ENCODE measurements at regions not wholly inside any gene's neighbourhood (a gene's known extent, or its start where the extent isn't known, plus 50 kb on each side); places are given as distances from the start of the nearest gene placed in this dataset.

GRCh38 chr12:73421832-73422231 is 1115.8 kb upstream of the ATXN7L3B start:
- no peaks in the 10 kb centered on the region for H3K79me2 ChIP-seq (ENCODE audit: insufficient read depth, low read length)
- no peak overlapping the region for H3K27ac ChIP-seq (ENCODE audit: low read depth, low read length)
- H3K27me3 ChIP-seq (ENCODE audit: insufficient read depth, low read length): no peaks in the 10 kb centered on the region
- H3K4me1 ChIP-seq (ENCODE audit: insufficient read depth, low read length): no peaks in the 10 kb centered on the region
- no peak for DNase-seq (ENCODE audit: insufficient read length, low spot score, missing footprints)
- H3K36me3 ChIP-seq (ENCODE audit: insufficient read depth, low read length): no peaks in the 10 kb centered on the region
- H2AFZ ChIP-seq (ENCODE audit: low read length): peak overlapping the region; percentile 31
- no peak overlapping the region for H3K4me3 ChIP-seq (ENCODE audit: insufficient read depth, low read length)
- no peak overlapping the region for H3K4me2 ChIP-seq (ENCODE audit: insufficient read depth, low read length)
- peaks cover 5% of the 10 kb centered on the region for H3K9me3 ChIP-seq (ENCODE audit: low read depth, low read length)
- no peak for TF ChIP-seq CTCF (IDR thresholded peaks at IDR 0.05; ENCODE audit: extremely low read depth, low read depth, low read length)
- no peaks in the 10 kb centered on the region for H4K20me1 ChIP-seq (ENCODE audit: insufficient read depth, low read length)

- Histone ChIP-seq H3K79me2 (ENCODE audit: insufficient read depth, low read length) (no peaks in the 10 kb centered on the region), H2AFZ (ENCODE audit: low read length) (no peak overlapping the region), H3K4me3 (ENCODE audit: insufficient read depth, low read length) (no peak overlapping the region)
These were observed 1113.2 kb upstream of the ATXN7L3B start for GRCh38 chr12:73424484-73424883.

GRCh38 chr12:73445658-73446324 is 1091.8 kb upstream of the ATXN7L3B start:
- no peak overlapping the region for H3K27ac ChIP-seq (ENCODE audit: low read depth, low read length)
- DNase-seq (ENCODE audit: insufficient read length, low spot score, missing footprints): no peak
- H3K4me1 ChIP-seq (ENCODE audit: insufficient read depth, low read length): no peaks in the 10 kb centered on the region
- no peak overlapping the region for H3K4me3 ChIP-seq (ENCODE audit: insufficient read depth, low read length)
- H3K9me3 ChIP-seq (ENCODE audit: low read depth, low read length): peaks cover 2% of the 10 kb centered on the region
- H3K27me3 ChIP-seq (ENCODE audit: insufficient read depth, low read length): no peaks in the 10 kb centered on the region
- no peak for TF ChIP-seq CTCF (IDR thresholded peaks at IDR 0.05; ENCODE audit: extremely low read depth, low read depth, low read length)
- no peak overlapping the region for H3K4me2 ChIP-seq (ENCODE audit: insufficient read depth, low read length)
- no peaks in the 10 kb centered on the region for H4K20me1 ChIP-seq (ENCODE audit: insufficient read depth, low read length)
- H3K79me2 ChIP-seq (ENCODE audit: insufficient read depth, low read length): no peaks in the 10 kb centered on the region
- no peak overlapping the region for H2AFZ ChIP-seq (ENCODE audit: low read length)
- no peaks in the 10 kb centered on the region for H3K36me3 ChIP-seq (ENCODE audit: insufficient read depth, low read length)

More at GRCh38 chr12:73424484-73424883, 1113.2 kb upstream of the ATXN7L3B start:
- no peaks in the 10 kb centered on the region for H3K36me3 ChIP-seq (ENCODE audit: insufficient read depth, low read length)
- no peaks in the 10 kb centered on the region for H3K27me3 ChIP-seq (ENCODE audit: insufficient read depth, low read length)
- H3K4me1 ChIP-seq (ENCODE audit: insufficient read depth, low read length): no peaks in the 10 kb centered on the region
- TF ChIP-seq CTCF (IDR thresholded peaks at IDR 0.05; ENCODE audit: extremely low read depth, low read depth, low read length): no peak
- no peak overlapping the region for H3K4me2 ChIP-seq (ENCODE audit: insufficient read depth, low read length)
- no peak for DNase-seq (ENCODE audit: insufficient read length, low spot score, missing footprints)
- no peak overlapping the region for H3K27ac ChIP-seq (ENCODE audit: low read depth, low read length)
- peaks cover 5% of the 10 kb centered on the region for H3K9me3 ChIP-seq (ENCODE audit: low read depth, low read length)
- no peaks in the 10 kb centered on the region for H4K20me1 ChIP-seq (ENCODE audit: insufficient read depth, low read length)

- Histone ChIP-seq H3K9me3 (ENCODE audit: low read depth, low read length) (no peaks in the 10 kb centered on the region), H3K27ac (ENCODE audit: low read depth, low read length) (no peak overlapping the region), H3K4me1 (ENCODE audit: insufficient read depth, low read length) (no peaks in the 10 kb centered on the region), H3K4me3 (ENCODE audit: insufficient read depth, low read length) (no peak overlapping the region), H2AFZ (ENCODE audit: low read length) (no peak overlapping the region), H3K79me2 (ENCODE audit: insufficient read depth, low read length) (no peaks in the 10 kb centered on the region), H3K36me3 (ENCODE audit: insufficient read depth, low read length) (no peaks in the 10 kb centered on the region), H3K27me3 (ENCODE audit: insufficient read depth, low read length) (no peaks in the 10 kb centered on the region), H4K20me1 (ENCODE audit: insufficient read depth, low read length) (no peaks in the 10 kb centered on the region), H3K4me2 (ENCODE audit: insufficient read depth, low read length) (no peak overlapping the region)
- no peak for TF ChIP-seq CTCF (IDR thresholded peaks at IDR 0.05; ENCODE audit: extremely low read depth, low read depth, low read length)
- no peak for DNase-seq (ENCODE audit: insufficient read length, low spot score, missing footprints)
These were observed 1084.8 kb upstream of the ATXN7L3B start for GRCh38 chr12:73452672-73453469.

Measured in osteoblast (primary cell).